H54 (cell line): ENCODE measurements at regions not wholly inside any gene's neighbourhood (a gene's known extent, or its start where the extent isn't known, plus 50 kb on each side); places are given as distances from the start of the nearest gene placed in this dataset.
"Not testable (repeated sequence)": the region's sequence is repeated elsewhere in the genome, so short reads cannot be mapped to it uniquely, and the experiment has no call there.

Experiments used
- DNase-seq: peaks from one replicate; pipeline ENCODE4 v3.0.0; 2011; ENCODE audit warnings: low spot score, mixed read lengths; ENCODE audit not compliant: insufficient read length
- FAIRE-seq: peaks from 3 replicates; lab custom pipeline; 2011; peaks lifted over from hg19 to GRCh38; lab: Jason Lieb, UNC
- POLR2A ChIP-seq: IDR thresholded peaks from 2 replicates; pipeline ENCODE4 v1.6.1; 2011; ENCODE audit warnings: low read depth, mild to moderate bottlenecking, low read length

GRCh38 chr3:89533275-89533674, 425.9 kb downstream of the EPHA3 start:
- FAIRE-seq, result no peak
- DNase-seq, result no peak
- TF ChIP-seq POLR2A, result no peak

- not testable (repeated sequence) for DNase-seq, FAIRE-seq
Measured at GRCh38 chr3:89554587-89554986, 447.2 kb downstream of the EPHA3 start.

GRCh38 chr3:89558711-89559110, 451.3 kb downstream of the EPHA3 start:
- DNase-seq (no peak), FAIRE-seq (no peak)
- no peak for TF ChIP-seq POLR2A

- no peak for FAIRE-seq
- no peak for TF ChIP-seq POLR2A
- no peak for DNase-seq
Measured at GRCh38 chr3:89560568-89560967, 453.1 kb downstream of the EPHA3 start.

- FAIRE-seq, result no peak
- TF ChIP-seq POLR2A, result no peak
Measured at GRCh38 chr3:89562373-89562772, 455.0 kb downstream of the EPHA3 start.

GRCh38 chr3:89565098-89565497, 457.7 kb downstream of the EPHA3 start:
- DNase-seq (no peak), FAIRE-seq (no peak)
- TF ChIP-seq POLR2A, result no peak

More at GRCh38 chr3:89562373-89562772, 455.0 kb downstream of the EPHA3 start:
- no peak for DNase-seq

- FAIRE-seq (no peak), DNase-seq (no peak)
- TF ChIP-seq POLR2A, result no peak
Measured at GRCh38 chr3:89570465-89570864, 463.0 kb downstream of the EPHA3 start.

- DNase-seq (no peak), FAIRE-seq (no peak)
- no peak for TF ChIP-seq POLR2A
Measured at GRCh38 chr3:89571298-89571697, 463.9 kb downstream of the EPHA3 start.

GRCh38 chr3:89571707-89572106, 464.3 kb downstream of the EPHA3 start:
- no peak for DNase-seq
- no peak for FAIRE-seq
- TF ChIP-seq POLR2A, result no peak

GRCh38 chr3:89572261-89572660, 464.8 kb downstream of the EPHA3 start:
- no peak for DNase-seq
- no peak for TF ChIP-seq POLR2A
- FAIRE-seq, result no peak

- FAIRE-seq, result no peak
- no peak for DNase-seq
Measured at GRCh38 chr3:89576417-89576816, 469.0 kb downstream of the EPHA3 start.

GRCh38 chr3:89577637-89578530, 470.5 kb downstream of the EPHA3 start:
- DNase-seq (no peak), FAIRE-seq (no peak)
- no peak for TF ChIP-seq POLR2A

More at GRCh38 chr3:89576417-89576816, 469.0 kb downstream of the EPHA3 start:
- no peak for TF ChIP-seq POLR2A

GRCh38 chr3:89580859-89581258, 473.4 kb downstream of the EPHA3 start:
- no peak for TF ChIP-seq POLR2A
- DNase-seq (no peak), FAIRE-seq (no peak)

- DNase-seq, result no peak
- TF ChIP-seq POLR2A, result no peak
- no peak for FAIRE-seq
Measured at GRCh38 chr3:89584398-89584797, 477.0 kb downstream of the EPHA3 start.

GRCh38 chr3:89586256-89586655, 478.8 kb downstream of the EPHA3 start:
- FAIRE-seq, result no peak

More at GRCh38 chr3:89586256-89586655, 478.8 kb downstream of the EPHA3 start:
- TF ChIP-seq POLR2A, result no peak
- DNase-seq, result no peak
